NCI-H510A (cell line): ENCODE measurements at regions not wholly inside any gene's neighbourhood (a gene's known extent, or its start where the extent isn't known, plus 50 kb on each side); places are given as distances from the start of the nearest gene placed in this dataset.
"Not testable (repeated sequence)": the region's sequence is repeated elsewhere in the genome, so short reads cannot be mapped to it uniquely, and the experiment has no call there.

ENCODE experiments used
- DNase-seq: peaks from one replicate; lab custom pipeline; 2025; lab: John Stamatoyannopoulos, UW

DNA sequence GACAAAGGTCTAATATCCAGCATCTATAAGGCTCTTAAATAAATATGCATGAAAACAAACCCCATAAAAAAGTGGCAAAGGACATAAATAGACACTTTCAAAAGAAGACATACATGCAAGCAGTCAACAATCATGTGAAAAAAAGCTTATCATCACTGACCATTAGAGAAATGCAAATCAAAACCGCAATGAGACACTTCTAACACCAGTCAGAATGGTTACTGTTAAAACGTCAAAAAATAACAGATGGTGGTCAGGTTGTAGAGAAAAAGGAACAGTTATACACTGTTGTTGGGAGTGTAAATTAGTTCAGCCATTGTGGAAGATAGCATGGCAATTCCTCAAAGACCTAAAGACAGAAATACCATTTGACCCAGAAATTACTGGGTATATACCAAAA is 440.7 kb upstream of the KCNMB2 start:
- DNase-seq: no peak

DNA sequence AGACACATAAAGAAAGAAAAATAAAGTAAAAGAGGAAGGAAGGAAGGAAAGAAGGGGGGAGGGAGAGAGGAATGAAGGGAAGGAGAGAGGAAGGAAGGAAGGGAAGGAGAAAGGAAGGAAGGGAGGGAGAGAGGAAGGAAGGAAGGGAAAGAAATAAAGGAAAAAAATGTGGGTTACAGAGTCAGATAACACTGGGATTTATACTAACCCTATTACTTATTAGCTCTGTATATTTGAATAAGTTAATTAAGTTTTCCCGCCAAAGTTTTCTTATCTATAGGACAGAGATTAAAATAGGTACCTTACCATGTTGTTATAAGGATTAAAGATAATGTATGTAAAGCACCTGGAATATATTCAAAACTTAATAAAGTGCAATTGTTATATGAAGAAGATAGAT is 439.3 kb upstream of the KCNMB2 start:
- DNase-seq: no peak

- no peak for DNase-seq
Observed at GRCh38 chr3:178097576-178097975, 438.7 kb upstream of the KCNMB2 start.

DNA sequence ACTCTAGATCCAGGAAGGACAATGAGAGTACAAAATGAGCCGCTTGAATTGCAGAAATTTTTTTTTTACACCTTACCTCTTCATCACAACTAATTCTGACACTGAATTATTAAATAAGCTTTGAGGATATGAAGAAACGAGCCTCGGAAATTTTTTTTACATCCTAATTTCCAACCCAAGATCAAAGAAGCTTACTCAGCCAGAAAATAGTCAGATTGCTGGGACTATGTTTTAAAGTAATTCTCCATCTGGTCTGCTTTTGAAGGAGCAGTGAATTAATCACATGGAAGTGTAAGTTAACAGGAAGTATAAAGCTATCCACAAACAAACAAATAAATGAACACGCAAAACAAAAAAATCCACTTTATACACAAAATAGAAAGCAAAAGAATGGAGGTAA is 437.0 kb upstream of the KCNMB2 start:
- DNase-seq: no peak

GRCh38 chr3:178099862-178100261 is 436.4 kb upstream of the KCNMB2 start:
- no peak for DNase-seq

- DNase-seq: no peak
Observed at GRCh38 chr3:178100908-178101307, 435.3 kb upstream of the KCNMB2 start.

DNA sequence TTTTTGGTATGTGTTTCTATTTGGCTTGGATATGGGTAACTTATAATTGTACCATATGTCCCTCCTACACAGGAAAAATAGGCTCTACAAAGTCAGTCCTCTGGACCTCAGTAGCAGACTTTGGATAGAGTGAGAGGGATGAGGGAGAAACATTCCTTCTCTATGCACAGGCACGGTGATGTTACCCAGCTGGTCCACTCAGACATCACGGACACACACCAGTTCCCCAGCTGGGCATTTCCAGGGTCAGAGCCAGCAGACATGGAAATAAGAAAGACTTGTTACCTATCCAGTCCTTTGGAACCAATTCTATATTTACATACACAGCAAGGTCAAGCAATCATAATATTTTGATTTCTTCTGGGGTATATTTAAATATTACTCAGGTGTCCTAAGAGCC is 433.1 kb upstream of the KCNMB2 start:
- DNase-seq: no peak

- DNase-seq: no peak
Observed at GRCh38 chr3:178107804-178108203, 428.4 kb upstream of the KCNMB2 start.

GRCh38 chr3:178109691-178110090 is 426.5 kb upstream of the KCNMB2 start:
- no peak for DNase-seq

GRCh38 chr3:178112134-178112533 is 424.1 kb upstream of the KCNMB2 start:
- DNase-seq: no peak

- not testable (repeated sequence) for DNase-seq
Observed at GRCh38 chr3:178112552-178112951, 423.7 kb upstream of the KCNMB2 start.

DNA sequence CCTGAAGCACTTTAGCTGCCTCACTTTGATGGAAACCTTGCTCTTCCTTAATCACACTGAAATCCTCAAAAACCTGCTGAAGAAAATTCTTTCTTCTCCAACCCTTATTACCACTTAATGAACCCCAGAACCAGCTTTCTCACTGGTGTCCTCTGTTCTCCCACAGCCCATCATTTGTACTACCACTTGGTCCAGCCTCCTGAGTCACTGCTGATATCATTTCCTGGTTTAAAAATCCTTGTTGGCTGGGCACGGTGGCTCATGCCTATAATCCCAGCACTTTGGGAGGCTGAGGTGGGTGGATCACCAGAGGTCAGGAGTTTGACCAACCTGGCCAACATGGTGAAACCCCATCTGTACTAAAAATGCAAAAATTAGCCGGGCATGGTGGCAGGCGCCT is 418.6 kb upstream of the KCNMB2 start:
- no peak for DNase-seq

- not testable (repeated sequence) for DNase-seq
Observed at GRCh38 chr3:178119608-178120295, 416.5 kb upstream of the KCNMB2 start.

DNA sequence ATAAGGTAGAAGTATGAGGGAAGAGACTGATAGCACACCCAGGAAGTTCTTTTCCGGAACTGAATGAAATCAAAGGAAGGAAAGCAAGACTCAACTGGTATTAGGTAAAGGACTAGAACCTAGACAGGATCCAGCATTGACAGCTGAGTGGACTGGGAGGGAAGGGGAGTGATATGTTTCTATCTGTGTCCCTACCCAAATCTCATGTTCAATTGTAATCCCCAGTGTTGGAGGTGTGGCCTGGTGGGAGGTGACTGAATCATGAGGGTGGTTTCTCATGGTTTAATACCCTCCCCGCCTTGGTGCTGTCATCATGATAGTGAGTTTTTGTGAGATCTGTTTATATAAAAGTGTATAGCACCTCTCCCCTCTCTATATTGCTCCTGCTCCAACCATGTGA is 415.9 kb upstream of the KCNMB2 start:
- no peak for DNase-seq

GRCh38 chr3:178126686-178127085 is 409.6 kb upstream of the KCNMB2 start:
- no peak for DNase-seq

- no peak for DNase-seq
Observed at GRCh38 chr3:178127221-178127620, 409.0 kb upstream of the KCNMB2 start.

GRCh38 chr3:178129109-178129508 is 407.1 kb upstream of the KCNMB2 start:
- no peak for DNase-seq

GRCh38 chr3:178131801-178132200 is 404.4 kb upstream of the KCNMB2 start:
- no peak for DNase-seq

DNA sequence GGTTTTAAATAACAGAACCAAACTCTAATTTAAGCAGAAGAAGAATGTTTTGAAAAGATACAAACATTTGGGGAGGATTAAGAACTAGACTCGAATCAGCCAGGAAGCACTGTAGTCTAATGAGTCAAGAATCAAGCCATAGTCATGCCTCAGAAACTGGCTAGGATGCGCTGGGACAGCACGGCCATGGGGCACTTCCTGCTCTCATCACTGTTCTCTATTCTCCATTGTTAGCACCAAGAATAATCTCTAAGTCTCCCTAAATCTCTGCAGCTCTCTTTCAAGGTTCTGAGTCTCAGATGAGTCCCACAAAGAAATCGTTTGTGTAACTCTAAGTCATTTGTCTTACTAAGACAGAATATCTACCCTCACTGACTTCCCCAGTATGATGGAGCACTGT is 399.0 kb upstream of the KCNMB2 start:
- no peak for DNase-seq

DNA sequence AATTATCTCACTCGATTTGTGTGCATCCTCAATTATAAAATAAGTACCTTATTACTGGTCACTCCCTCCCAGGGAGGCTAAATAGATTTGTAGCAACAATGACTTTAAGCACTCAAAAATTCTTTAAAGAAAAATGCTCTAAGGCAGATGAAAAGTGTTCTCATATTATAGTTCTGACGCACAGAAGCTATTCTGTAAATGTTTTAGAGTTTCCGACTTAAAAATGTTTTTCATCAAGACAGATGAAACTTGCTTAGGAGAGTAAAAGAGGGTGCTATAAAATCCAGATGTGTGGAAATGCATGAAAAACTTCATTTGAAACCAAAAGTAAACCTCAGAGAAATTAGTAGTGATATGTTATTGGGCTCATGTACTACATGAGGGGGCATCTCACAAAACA is 398.4 kb upstream of the KCNMB2 start:
- DNase-seq: no peak

DNA sequence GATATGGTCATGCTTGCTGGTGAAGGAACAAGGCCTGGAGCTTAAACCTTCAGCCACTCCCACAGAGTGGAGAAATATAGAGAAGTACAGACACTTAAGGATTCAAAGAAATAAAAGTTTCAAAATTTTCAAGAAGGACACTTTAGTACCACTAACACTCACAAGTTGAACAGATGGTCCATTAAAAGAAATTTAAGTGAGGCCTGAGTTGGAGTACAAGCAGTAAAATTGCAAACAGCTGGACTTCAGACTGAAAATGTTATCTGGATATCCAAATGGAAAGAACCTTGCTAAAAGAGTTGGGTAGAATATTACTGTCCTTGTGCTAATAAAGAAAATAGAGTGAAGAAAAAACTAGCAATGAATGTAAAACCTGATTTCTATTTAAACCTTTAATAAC is 397.1 kb upstream of the KCNMB2 start:
- no peak for DNase-seq

DNA sequence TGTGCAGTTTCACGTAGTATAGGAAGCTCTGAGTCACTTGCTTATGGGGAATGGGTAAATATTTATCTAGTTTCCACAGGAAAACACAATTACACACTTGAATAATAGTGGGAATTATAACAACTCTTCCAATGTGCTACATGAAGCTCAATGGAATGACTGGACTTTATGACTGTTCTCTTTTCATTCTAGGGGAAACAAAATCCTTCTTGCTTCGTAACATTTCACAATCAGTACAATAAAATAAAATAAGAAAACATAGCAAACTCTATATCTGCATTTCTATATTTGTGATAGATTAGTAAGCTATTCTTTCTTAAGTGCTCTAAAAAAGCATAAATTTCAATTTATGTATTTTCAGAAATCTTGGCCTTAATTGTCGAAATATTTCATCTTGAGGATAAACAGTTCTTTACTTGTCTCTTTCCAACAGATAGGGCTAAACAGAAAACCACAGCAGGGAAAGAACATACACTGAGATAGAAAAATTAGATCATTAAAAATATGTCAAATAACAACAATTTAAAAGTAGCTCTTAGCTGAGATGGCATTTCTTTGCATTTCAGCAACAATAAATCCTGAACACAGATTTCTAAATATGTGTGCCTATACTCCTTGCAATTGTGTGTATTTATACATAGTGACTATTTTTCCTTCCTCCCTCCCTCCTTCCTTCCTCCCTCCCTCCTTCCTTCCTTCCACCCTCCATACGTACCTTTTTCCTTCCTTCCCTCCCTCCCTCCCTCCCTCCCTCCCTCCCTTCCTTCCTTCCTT is 395.5 kb upstream of the KCNMB2 start:
- DNase-seq: no peak

DNA sequence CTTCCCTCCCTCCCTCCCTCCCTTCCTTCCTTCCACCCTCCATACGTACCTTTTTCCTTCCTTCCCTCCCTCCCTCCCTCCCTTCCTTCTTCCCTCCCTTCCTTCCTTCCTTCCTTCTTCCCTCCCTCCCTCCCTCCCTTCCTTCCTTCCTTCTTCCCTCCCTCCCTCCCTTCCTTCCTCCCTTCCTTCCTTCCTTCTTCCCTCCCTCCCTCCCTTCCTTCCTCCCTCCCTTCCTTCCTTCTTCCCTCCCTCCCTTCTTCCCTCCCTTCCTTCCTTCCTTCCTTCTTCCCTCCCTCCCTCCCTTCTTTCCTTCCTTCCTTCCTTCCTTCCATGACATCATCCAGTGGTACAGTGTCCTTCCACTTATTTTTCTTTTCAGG is 394.9 kb upstream of the KCNMB2 start:
- not testable (repeated sequence) for DNase-seq

- DNase-seq: no peak
Observed at GRCh38 chr3:178146406-178146831, 389.8 kb upstream of the KCNMB2 start.
